ENCODE measurements at regions not wholly inside any gene's neighbourhood (a gene's known extent, or its start where the extent isn't known, plus 50 kb on each side); places are given as distances from the start of the nearest gene placed in this dataset.

- H3K27ac ChIP-seq (ENCODE audit: low read depth, low read length): no peak overlapping the region
- ChIA-PET POLR2A (no interaction called here), CTCF (no interaction called here)
- H3K4me3 ChIP-seq (ENCODE audit: low read depth, low read length): no peak overlapping the region
- no peaks in the 10 kb centered on the region for H3K9me3 ChIP-seq (ENCODE audit: control insufficient read depth, insufficient read depth, low read length)
- TF ChIP-seq, protein P1, sequence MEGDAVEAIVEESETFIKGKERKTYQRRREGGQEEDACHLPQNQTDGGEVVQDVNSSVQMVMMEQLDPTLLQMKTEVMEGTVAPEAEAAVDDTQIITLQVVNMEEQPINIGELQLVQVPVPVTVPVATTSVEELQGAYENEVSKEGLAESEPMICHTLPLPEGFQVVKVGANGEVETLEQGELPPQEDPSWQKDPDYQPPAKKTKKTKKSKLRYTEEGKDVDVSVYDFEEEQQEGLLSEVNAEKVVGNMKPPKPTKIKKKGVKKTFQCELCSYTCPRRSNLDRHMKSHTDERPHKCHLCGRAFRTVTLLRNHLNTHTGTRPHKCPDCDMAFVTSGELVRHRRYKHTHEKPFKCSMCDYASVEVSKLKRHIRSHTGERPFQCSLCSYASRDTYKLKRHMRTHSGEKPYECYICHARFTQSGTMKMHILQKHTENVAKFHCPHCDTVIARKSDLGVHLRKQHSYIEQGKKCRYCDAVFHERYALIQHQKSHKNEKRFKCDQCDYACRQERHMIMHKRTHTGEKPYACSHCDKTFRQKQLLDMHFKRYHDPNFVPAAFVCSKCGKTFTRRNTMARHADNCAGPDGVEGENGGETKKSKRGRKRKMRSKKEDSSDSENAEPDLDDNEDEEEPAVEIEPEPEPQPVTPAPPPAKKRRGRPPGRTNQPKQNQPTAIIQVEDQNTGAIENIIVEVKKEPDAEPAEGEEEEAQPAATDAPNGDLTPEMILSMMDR (IDR thresholded peaks at IDR 0.05; ENCODE audit: low read depth, low read length): no peak
- DNase-seq (ENCODE audit: low read depth, low spot score): no peak
- no peaks in the 10 kb centered on the region for H3K27me3 ChIP-seq (ENCODE audit: control insufficient read depth, insufficient read depth, low read length)
Observed at GRCh38 chr11:19392847-19393518, 152.2 kb upstream of the E2F8 start.

DNA sequence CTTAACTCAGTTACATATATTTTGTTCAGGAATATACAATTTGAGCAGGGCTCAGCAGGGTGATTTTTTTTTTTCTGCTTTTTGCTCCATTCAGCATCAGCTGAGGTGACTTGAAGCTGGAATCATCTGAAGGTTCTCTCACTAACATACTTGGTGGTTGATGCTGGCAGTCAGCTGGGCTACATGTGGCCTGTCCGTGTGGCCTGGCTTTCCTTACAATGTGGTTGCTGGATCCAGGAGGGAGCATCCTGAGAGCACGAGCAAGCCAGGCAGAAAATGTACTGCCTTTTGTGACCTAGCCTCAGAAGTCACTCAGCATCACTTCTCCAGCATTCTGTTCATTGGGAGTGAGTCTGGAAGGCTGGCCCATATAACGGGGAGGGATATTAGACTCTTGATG, 151.6 kb upstream of the E2F8 start:
- ChIA-PET CTCF (no interaction called here), POLR2A (no interaction called here)
- TF ChIP-seq, protein P1 (IDR thresholded peaks at IDR 0.05; ENCODE audit: low read depth, low read length): no peak
- H3K27ac ChIP-seq (ENCODE audit: low read depth, low read length): no peak overlapping the region
- H3K4me3 ChIP-seq (ENCODE audit: low read depth, low read length): no peak overlapping the region
- H3K9me3 ChIP-seq (ENCODE audit: control insufficient read depth, insufficient read depth, low read length): no peaks in the 10 kb centered on the region
- DNase-seq (ENCODE audit: low read depth, low spot score): no peak
- H3K27me3 ChIP-seq (ENCODE audit: control insufficient read depth, insufficient read depth, low read length): no peaks in the 10 kb centered on the region

GRCh38 chr11:19391652-19392051, 150.9 kb upstream of the E2F8 start:
- DNase-seq (ENCODE audit: low read depth, low spot score): no peak
- CTCF ChIA-PET: no interaction called here
- Histone ChIP-seq H3K27me3 (ENCODE audit: control insufficient read depth, insufficient read depth, low read length) (no peaks in the 10 kb centered on the region), H3K4me3 (ENCODE audit: low read depth, low read length) (no peak overlapping the region), H3K9me3 (ENCODE audit: control insufficient read depth, insufficient read depth, low read length) (no peaks in the 10 kb centered on the region), H3K27ac (ENCODE audit: low read depth, low read length) (no peak overlapping the region)
- TF ChIP-seq, protein P1 (IDR thresholded peaks at IDR 0.05; ENCODE audit: low read depth, low read length): no peak
- POLR2A ChIA-PET: no interaction called here

DNA sequence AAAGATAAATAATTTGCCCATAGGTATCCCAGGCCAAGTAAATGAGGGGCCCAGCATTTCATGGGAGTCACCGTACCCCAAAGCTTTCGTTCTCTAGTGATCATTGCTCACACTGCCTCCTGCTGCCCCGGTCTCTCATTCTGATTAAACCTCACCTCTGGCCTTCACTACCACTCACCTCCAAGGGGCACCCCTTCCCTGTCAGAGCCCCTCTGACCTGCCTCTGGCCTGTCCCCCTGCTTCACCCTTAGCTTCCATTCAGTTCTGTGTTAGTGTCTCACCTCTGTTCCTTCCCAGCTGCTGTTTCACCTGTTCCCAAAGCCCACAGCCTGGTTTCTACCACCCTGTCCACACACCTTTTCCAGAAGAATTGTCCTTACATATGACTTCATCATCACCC, 150.3 kb upstream of the E2F8 start:
- DNase-seq (ENCODE audit: low read depth, low spot score): no peak
- ChIA-PET POLR2A (no interaction called here), CTCF (no interaction called here)

GRCh38 chr11:19389787-19390303, 149.1 kb upstream of the E2F8 start:
- H3K27ac ChIP-seq (ENCODE audit: low read depth, low read length): peak overlapping the region; percentile 49
- ChIA-PET POLR2A (no interaction called here), CTCF (interaction anchor here (1.5 kb wide), 1 partner anchor 167 kb away, joined by 3 read pairs; no protein-coding TSS in a partner anchor)
- no peak for DNase-seq (ENCODE audit: low read depth, low spot score)
- no peaks in the 10 kb centered on the region for H3K9me3 ChIP-seq (ENCODE audit: control insufficient read depth, insufficient read depth, low read length)
- TF ChIP-seq, protein P1 (IDR thresholded peaks at IDR 0.05; ENCODE audit: low read depth, low read length): no peak
- no peaks in the 10 kb centered on the region for H3K27me3 ChIP-seq (ENCODE audit: control insufficient read depth, insufficient read depth, low read length)
- no peak overlapping the region for H3K4me3 ChIP-seq (ENCODE audit: low read depth, low read length)

More for the DNA sequence above, 150.3 kb upstream of the E2F8 start:
- Histone ChIP-seq H3K27me3 (ENCODE audit: control insufficient read depth, insufficient read depth, low read length) (no peaks in the 10 kb centered on the region), H3K9me3 (ENCODE audit: control insufficient read depth, insufficient read depth, low read length) (no peaks in the 10 kb centered on the region), H3K27ac (ENCODE audit: low read depth, low read length) (no peak overlapping the region), H3K4me3 (ENCODE audit: low read depth, low read length) (no peak overlapping the region)
- TF ChIP-seq, protein P1 (IDR thresholded peaks at IDR 0.05; ENCODE audit: low read depth, low read length): no peak
